HG03571 (cell line): ENCODE measurements at regions not wholly inside any gene's neighbourhood (a gene's known extent, or its start where the extent isn't known, plus 50 kb on each side); places are given as distances from the start of the nearest gene placed in this dataset.
"Not testable (repeated sequence)": the region's sequence is repeated elsewhere in the genome, so short reads cannot be mapped to it uniquely, and the experiment has no call there.

Experiments
- ATAC-seq: cut with Tn5 transposase; IDR thresholded peaks from one replicate; pipeline ENCODE4 v1.9.1; 2021; ENCODE audit not compliant: unreplicated experiment

- ATAC-seq: peak; percentile 80
Observed at GRCh38 chr7:81839708-81840369, 70.0 kb upstream of the HGF start.

GRCh38 chr7:81833401-81833800 is 63.6 kb upstream of the HGF start:
- no peak for ATAC-seq

GRCh38 chr7:81831883-81832282 is 62.0 kb upstream of the HGF start:
- ATAC-seq: no peak

GRCh38 chr7:81829511-81829910 is 59.7 kb upstream of the HGF start:
- ATAC-seq: not testable (repeated sequence)

GRCh38 chr7:81822811-81823210 is 53.0 kb upstream of the HGF start:
- ATAC-seq: no peak

GRCh38 chr7:81819861-81820260 is 50.0 kb upstream of the HGF start:
- ATAC-seq: no peak
